Stimulated activated CD4-positive, alpha-beta T cell treated with anti-CD3 and anti-CD28 coated beads, Interleukin-2, amount 100 ng/mL, for 4 hours (primary cell): ENCODE measurements at regions not wholly inside any gene's neighbourhood (a gene's known extent, or its start where the extent isn't known, plus 50 kb on each side); places are given as distances from the start of the nearest gene placed in this dataset.

Experiments
- DNase-seq: peaks from one replicate; pipeline ENCODE4 v3.0.0-alpha.2; 2020; ENCODE audit warnings: low read depth

GRCh38 chr3:127483902-127484591 is 106.5 kb downstream of the TPRA1 start:
- DNase-seq, result no peak

GRCh38 chr3:127483005-127483641 is 107.4 kb downstream of the TPRA1 start:
- DNase-seq, result no peak

- no peak for DNase-seq
These were observed 108.1 kb downstream of the TPRA1 start for GRCh38 chr3:127482216-127483004.

- DNase-seq, result no peak
These were observed 110.2 kb downstream of the TPRA1 start for GRCh38 chr3:127480196-127480954.

GRCh38 chr3:127479449-127479848 is 111.1 kb downstream of the TPRA1 start:
- DNase-seq, result no peak

GRCh38 chr3:127478922-127479321 is 111.6 kb downstream of the TPRA1 start:
- DNase-seq, result no peak

GRCh38 chr3:127477396-127477795 is 113.1 kb downstream of the TPRA1 start:
- no peak for DNase-seq

- no peak for DNase-seq
These were observed 113.6 kb downstream of the TPRA1 start for GRCh38 chr3:127476936-127477335.

GRCh38 chr3:127475975-127476705 is 114.4 kb downstream of the TPRA1 start:
- no peak for DNase-seq

GRCh38 chr3:127475391-127475790 is 115.1 kb downstream of the TPRA1 start:
- no peak for DNase-seq

- no peak for DNase-seq
These were observed 117.1 kb downstream of the TPRA1 start for GRCh38 chr3:127473244-127474024.

GRCh38 chr3:127472506-127472905 is 118.0 kb downstream of the TPRA1 start:
- DNase-seq, result no peak

- DNase-seq, result no peak
These were observed 119.4 kb downstream of the TPRA1 start for GRCh38 chr3:127471142-127471541.

GRCh38 chr3:127469760-127470159 is 120.8 kb downstream of the TPRA1 start:
- DNase-seq, result no peak

GRCh38 chr3:127467391-127467790 is 123.1 kb downstream of the TPRA1 start:
- DNase-seq, result no peak

GRCh38 chr3:127464642-127465041 is 125.9 kb downstream of the TPRA1 start:
- DNase-seq, result no peak

GRCh38 chr3:127462111-127462655 is 128.3 kb downstream of the TPRA1 start:
- no peak for DNase-seq

GRCh38 chr3:127461286-127461910 is 129.1 kb downstream of the TPRA1 start:
- no peak for DNase-seq

GRCh38 chr3:127459891-127460290 is 130.6 kb downstream of the TPRA1 start:
- DNase-seq, result no peak
